Activated naive CD4-positive, alpha-beta T cell (primary cell): ENCODE measurements at regions not wholly inside any gene's neighbourhood (a gene's known extent, or its start where the extent isn't known, plus 50 kb on each side); places are given as distances from the start of the nearest gene placed in this dataset.
"Not testable (repeated sequence)": the region's sequence is repeated elsewhere in the genome, so short reads cannot be mapped to it uniquely, and the experiment has no call there.

ENCODE experiments used
- DNase-seq, 4 experiments: peaks; one replicate each; lab custom pipeline; 2025; lab: John Stamatoyannopoulos, UW

GRCh38 chr15:88965097-88965496 is 51.9 kb upstream of the MFGE8 start:
- not testable (repeated sequence) for DNase-seq

- DNase-seq: no peak
These were observed 57.1 kb upstream of the MFGE8 start for GRCh38 chr15:88970232-88970631.

GRCh38 chr15:88974392-88974791 is 61.2 kb upstream of the MFGE8 start:
- no peak for DNase-seq

GRCh38 chr15:88975891-88976290 is 62.7 kb upstream of the MFGE8 start:
- DNase-seq: no peak

GRCh38 chr15:88976656-88977055 is 63.5 kb upstream of the MFGE8 start:
- DNase-seq: no peak

GRCh38 chr15:88979674-88980073 is 66.5 kb upstream of the MFGE8 start:
- DNase-seq: no peak

- no peak for DNase-seq
These were observed 67.3 kb upstream of the MFGE8 start for GRCh38 chr15:88980498-88980897.

GRCh38 chr15:88981244-88982215 is 68.4 kb upstream of the MFGE8 start:
- DNase-seq: no peak

GRCh38 chr15:88982304-88982945 is 69.2 kb upstream of the MFGE8 start:
- DNase-seq: no peak

GRCh38 chr15:88982946-88983342 is 69.8 kb upstream of the MFGE8 start:
- DNase-seq: no peak

- DNase-seq: no peak
These were observed 70.8 kb upstream of the MFGE8 start for GRCh38 chr15:88983861-88984429.

- no peak for DNase-seq
These were observed 72.6 kb upstream of the MFGE8 start for GRCh38 chr15:88985547-88986393.

GRCh38 chr15:88986949-88987590 is 73.9 kb upstream of the MFGE8 start:
- DNase-seq: no peak

- DNase-seq: no peak
These were observed 74.4 kb upstream of the MFGE8 start for GRCh38 chr15:88987591-88987933.

GRCh38 chr15:88987934-88988671 is 74.9 kb upstream of the MFGE8 start:
- DNase-seq: no peak

GRCh38 chr15:88989578-88989977 is 76.4 kb upstream of the MFGE8 start:
- DNase-seq: no peak

GRCh38 chr15:88990185-88990679 is 77.1 kb upstream of the MFGE8 start:
- DNase-seq: no peak

GRCh38 chr15:88992216-88992615 is 79.0 kb upstream of the MFGE8 start:
- no peak for DNase-seq

GRCh38 chr15:88992912-88993376 is 79.8 kb upstream of the MFGE8 start:
- no peak for DNase-seq

- DNase-seq: no peak
These were observed 80.5 kb upstream of the MFGE8 start for GRCh38 chr15:88993662-88994061.

GRCh38 chr15:88994286-88994685 is 81.1 kb upstream of the MFGE8 start:
- no peak for DNase-seq
